Tibial artery (tissue), 4 donors: ENCODE measurements at regions not wholly inside any gene's neighbourhood (a gene's known extent, or its start where the extent isn't known, plus 50 kb on each side); places are given as distances from the start of the nearest gene placed in this dataset.

Source experiments
- DNase-seq, 2 donors: peaks; one replicate each; pipeline ENCODE4 v3.0.0-alpha.2; 2019
- H3K27ac ChIP-seq, 2 donors: fragments of 200-600 bp; sonication (generic) in 1 of 2; 1 replicate in 1 of 2; 2 replicates in 1 of 2; pipeline ENCODE4 v1.5.1; 2018 to 2019; ENCODE audit warnings: mild to moderate bottlenecking in 1 of 2
- H3K27me3 ChIP-seq, 2 donors: fragments of 200-600 bp; sonication (generic) in 1 of 2; one replicate each; pipeline versions ENCODE4 v1.5.1 to v1.6.0; 2016 to 2019
- H3K36me3 ChIP-seq, 3 donors: fragments of 200-600 bp; sonication (generic) in 2 of 3; one replicate each; pipeline ENCODE4 v1.5.1; 2016 to 2019; ENCODE audit warnings: mild to moderate bottlenecking in 2 of 3
- H3K4me1 ChIP-seq, 4 donors: fragments of 200-600 bp; sonication (generic) in 2 of 4; 1 replicate in 3 of 4; 2 replicates in 1 of 4; pipeline ENCODE4 v1.5.1; 2016 to 2019
- H3K4me3 ChIP-seq, 2 donors: fragments of 200-600 bp; sonication (generic) in 1 of 2; 1 replicate in 1 of 2; 2 replicates in 1 of 2; pipeline ENCODE4 v1.5.1; 2018 to 2019; ENCODE audit warnings: mild to moderate bottlenecking in 2 of 2
- H3K9me3 ChIP-seq, 3 donors: fragments of 200-600 bp; sonication (generic) in 1 of 3; one replicate each; pipeline ENCODE4 v1.5.1; 2016 to 2019
- CTCF ChIP-seq, 2 experiments: fragments of 200-600 bp in 1 of 2; fragments of 450-650 bp in 1 of 2; IDR thresholded peaks; one replicate each; pipeline ENCODE4 v1.5.1; 2017 to 2019; ENCODE audit warnings: antibody characterized with exemption in 2 of 2, mild to moderate bottlenecking in 1 of 2, moderate library complexity in 1 of 2
- intact Hi-C: fragments of 100-400 bp; cut with DNase I; formaldehyde crosslinking; loops from one replicate; pipeline ENCODE4 v1.15.0; 2023; ENCODE audit warnings: low total_unique reads

GRCh38 chr17:33493566-33493965, 200.5 kb upstream of the ASIC2 start:
- TF ChIP-seq CTCF (IDR thresholded peaks at IDR 0.05) = no peak
- Histone ChIP-seq H3K36me3 (no peaks in the 10 kb centered on the region), H3K4me3 (no peak overlapping the region), H3K9me3 (no peaks in the 10 kb centered on the region), H3K27me3 (no peaks in the 10 kb centered on the region), H3K27ac (no peak overlapping the region), H3K4me1 (no peaks in the 10 kb centered on the region)
- intact Hi-C loops = no loop called here
- DNase-seq = no peak

- intact Hi-C loops = no loop called here
- TF ChIP-seq CTCF (IDR thresholded peaks at IDR 0.05) = no peak
Observed at GRCh38 chr17:33494151-33494550, 201.1 kb upstream of the ASIC2 start.

GRCh38 chr17:33497623-33498022, 204.5 kb upstream of the ASIC2 start:
- Histone ChIP-seq H3K27me3 (peaks cover 0 to 5% of the 10 kb centered on the region in 2 donors), H3K4me1 (no peaks in the 10 kb centered on the region), H3K27ac (no peak overlapping the region), H3K4me3 (no peak overlapping the region), H3K9me3 (no peaks in the 10 kb centered on the region), H3K36me3 (no peaks in the 10 kb centered on the region)
- no peak for TF ChIP-seq CTCF (IDR thresholded peaks at IDR 0.05)
- DNase-seq = no peak
- intact Hi-C loops = no loop called here

More at GRCh38 chr17:33494151-33494550, 201.1 kb upstream of the ASIC2 start:
- no peak overlapping the region for H3K27ac ChIP-seq
- no peaks in the 10 kb centered on the region for H3K36me3 ChIP-seq
- no peak for DNase-seq
- no peaks in the 10 kb centered on the region for H3K9me3 ChIP-seq
- H3K4me3 ChIP-seq = no peak overlapping the region
- H3K4me1 ChIP-seq = no peaks in the 10 kb centered on the region
- H3K27me3 ChIP-seq = no peaks in the 10 kb centered on the region

GRCh38 chr17:33498069-33498468, 205.0 kb upstream of the ASIC2 start:
- H3K4me1 ChIP-seq = no peaks in the 10 kb centered on the region
- no peak overlapping the region for H3K4me3 ChIP-seq
- H3K9me3 ChIP-seq = no peaks in the 10 kb centered on the region
- peaks cover 0 to 5% of the 10 kb centered on the region in 2 donors for H3K27me3 ChIP-seq
- no peaks in the 10 kb centered on the region for H3K36me3 ChIP-seq
- no peak for DNase-seq
- no peak overlapping the region for H3K27ac ChIP-seq
- TF ChIP-seq CTCF (IDR thresholded peaks at IDR 0.05) = no peak
- intact Hi-C loops = no loop called here

- Histone ChIP-seq H3K27ac (no peak overlapping the region), H3K36me3 (no peaks in the 10 kb centered on the region), H3K4me3 (no peak overlapping the region), H3K9me3 (no peaks in the 10 kb centered on the region), H3K4me1 (no peaks in the 10 kb centered on the region), H3K27me3 (peaks cover 0 to 5% of the 10 kb centered on the region in 2 donors)
- DNase-seq = no peak
- TF ChIP-seq CTCF (IDR thresholded peaks at IDR 0.05) = no peak
- intact Hi-C loops = no loop called here
Observed at GRCh38 chr17:33499040-33499439, 205.9 kb upstream of the ASIC2 start.

- no peaks in the 10 kb centered on the region for H3K36me3 ChIP-seq
- no peak overlapping the region for H3K27ac ChIP-seq
- no peak for TF ChIP-seq CTCF (IDR thresholded peaks at IDR 0.05)
- DNase-seq = no peak
- intact Hi-C loops = no loop called here
- H3K4me1 ChIP-seq = no peaks in the 10 kb centered on the region
- no peak overlapping the region for H3K4me3 ChIP-seq
- no peaks in the 10 kb centered on the region for H3K9me3 ChIP-seq
- H3K27me3 ChIP-seq = peaks cover 0 to 5% of the 10 kb centered on the region in 2 donors
Observed at GRCh38 chr17:33500151-33500550, 207.1 kb upstream of the ASIC2 start.
